ENCODE measurements at regions not wholly inside any gene's neighbourhood (a gene's known extent, or its start where the extent isn't known, plus 50 kb on each side); places are given as distances from the start of the nearest gene placed in this dataset.
"Not testable (repeated sequence)": the region's sequence is repeated elsewhere in the genome, so short reads cannot be mapped to it uniquely, and the experiment has no call there.

GRCh38 chr9:21626493-21626892 is 144.4 kb upstream of the IFNE start:
- no peak overlapping the region for H3K4me3 ChIP-seq
- H3K27me3 ChIP-seq (replicated peaks in 1 of 7) = peaks cover 0 to 16% (median 0%) of the 10 kb centered on the region in 7 donors
- no peak for DNase-seq
- intact Hi-C loops (cut with DNase I; ENCODE audit: low total_unique reads) = no loop called here
- TF ChIP-seq, protein P1, sequence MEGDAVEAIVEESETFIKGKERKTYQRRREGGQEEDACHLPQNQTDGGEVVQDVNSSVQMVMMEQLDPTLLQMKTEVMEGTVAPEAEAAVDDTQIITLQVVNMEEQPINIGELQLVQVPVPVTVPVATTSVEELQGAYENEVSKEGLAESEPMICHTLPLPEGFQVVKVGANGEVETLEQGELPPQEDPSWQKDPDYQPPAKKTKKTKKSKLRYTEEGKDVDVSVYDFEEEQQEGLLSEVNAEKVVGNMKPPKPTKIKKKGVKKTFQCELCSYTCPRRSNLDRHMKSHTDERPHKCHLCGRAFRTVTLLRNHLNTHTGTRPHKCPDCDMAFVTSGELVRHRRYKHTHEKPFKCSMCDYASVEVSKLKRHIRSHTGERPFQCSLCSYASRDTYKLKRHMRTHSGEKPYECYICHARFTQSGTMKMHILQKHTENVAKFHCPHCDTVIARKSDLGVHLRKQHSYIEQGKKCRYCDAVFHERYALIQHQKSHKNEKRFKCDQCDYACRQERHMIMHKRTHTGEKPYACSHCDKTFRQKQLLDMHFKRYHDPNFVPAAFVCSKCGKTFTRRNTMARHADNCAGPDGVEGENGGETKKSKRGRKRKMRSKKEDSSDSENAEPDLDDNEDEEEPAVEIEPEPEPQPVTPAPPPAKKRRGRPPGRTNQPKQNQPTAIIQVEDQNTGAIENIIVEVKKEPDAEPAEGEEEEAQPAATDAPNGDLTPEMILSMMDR (IDR thresholded peaks at IDR 0.05 in 8 of 11, conservative IDR thresholded peaks at IDR 0.05 in 3 of 11) = no peak
- TF ChIP-seq POLR2A (IDR thresholded peaks at IDR 0.05) (no peak), POLR2AphosphoS5 (IDR thresholded peaks at IDR 0.05) (no peak)
- 65 to 81% (median 75%) methylated on average over 2 of the region's 2 CpGs for WGBS, 5 donors
- no peaks in the 10 kb centered on the region for H3K4me1 ChIP-seq
- H3K9me3 ChIP-seq = peaks cover 0 to 9% (median 0%) of the 10 kb centered on the region in 8 donors
- no peaks in the 10 kb centered on the region for H3K36me3 ChIP-seq
- H3K27ac ChIP-seq = no peak overlapping the region

GRCh38 chr9:21628954-21629353 is 146.8 kb upstream of the IFNE start:
- H3K4me3 ChIP-seq; H3K27me3 ChIP-seq (replicated peaks in 1 of 7); intact Hi-C loops (cut with DNase I; ENCODE audit: low total_unique reads); H3K4me1 ChIP-seq; DNase-seq; H3K36me3 ChIP-seq; H3K27ac ChIP-seq; H3K9me3 ChIP-seq: not testable (repeated sequence)
- WGBS, 5 donors = 64 to 86% (median 70%) methylated on average over 3 of the region's 3 CpGs

DNA sequence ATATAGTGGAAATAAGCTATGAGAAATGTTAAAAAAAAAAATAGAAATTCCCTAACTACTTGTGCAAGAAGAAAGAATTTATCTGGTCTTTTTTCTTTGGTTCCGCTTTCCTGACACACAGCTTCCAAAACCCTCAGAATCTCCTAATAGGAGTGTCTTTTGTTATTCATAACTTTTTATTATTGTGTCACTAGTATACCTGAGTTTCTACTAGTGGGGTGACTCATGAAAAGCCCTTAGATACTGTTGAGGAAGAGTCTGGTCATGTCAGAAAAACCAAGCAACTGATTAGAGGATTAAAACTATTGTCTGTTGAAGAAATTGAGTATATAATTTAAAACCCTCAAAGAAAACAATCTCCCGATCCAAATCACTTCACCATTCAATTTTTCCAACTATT is 152.8 kb upstream of the IFNE start:
- WGBS, 5 donors = 92 to 95% (median 92%) methylated on average over 2 of the region's 2 CpGs
- no peak for DNase-seq
- intact Hi-C loops (cut with DNase I; ENCODE audit: low total_unique reads) = no loop called here

GRCh38 chr9:21638104-21638503 is 156.0 kb upstream of the IFNE start:
- Histone ChIP-seq H3K4me3 (no peak overlapping the region), H3K9me3 (no peaks in the 10 kb centered on the region), H3K27ac (no peak overlapping the region), H3K4me1 (no peaks in the 10 kb centered on the region), H3K36me3 (no peaks in the 10 kb centered on the region), H3K27me3 (replicated peaks in 1 of 7) (no peaks in the 10 kb centered on the region)
- intact Hi-C loops (cut with DNase I; ENCODE audit: low total_unique reads) = no loop called here
- DNase-seq = no peak
- TF ChIP-seq POLR2AphosphoS5 (IDR thresholded peaks at IDR 0.05) = no peak
- TF ChIP-seq, protein P1 (IDR thresholded peaks at IDR 0.05 in 8 of 11, conservative IDR thresholded peaks at IDR 0.05 in 3 of 11) = no peak
- no peak for TF ChIP-seq POLR2A (IDR thresholded peaks at IDR 0.05)
- 84 to 93% (median 87%) methylated on average over 16 of the region's 16 CpGs for WGBS, 5 donors

More for the DNA sequence above, 152.8 kb upstream of the IFNE start:
- H3K9me3 ChIP-seq = no peaks in the 10 kb centered on the region
- TF ChIP-seq, protein P1 (IDR thresholded peaks at IDR 0.05 in 8 of 11, conservative IDR thresholded peaks at IDR 0.05 in 3 of 11) = no peak
- TF ChIP-seq POLR2AphosphoS5 (IDR thresholded peaks at IDR 0.05) = no peak
- TF ChIP-seq POLR2A (IDR thresholded peaks at IDR 0.05) = no peak
- no peaks in the 10 kb centered on the region for H3K4me1 ChIP-seq
- no peak overlapping the region for H3K4me3 ChIP-seq
- no peaks in the 10 kb centered on the region for H3K27me3 ChIP-seq (replicated peaks in 1 of 7)
- H3K27ac ChIP-seq = no peak overlapping the region
- H3K36me3 ChIP-seq = no peaks in the 10 kb centered on the region

DNA sequence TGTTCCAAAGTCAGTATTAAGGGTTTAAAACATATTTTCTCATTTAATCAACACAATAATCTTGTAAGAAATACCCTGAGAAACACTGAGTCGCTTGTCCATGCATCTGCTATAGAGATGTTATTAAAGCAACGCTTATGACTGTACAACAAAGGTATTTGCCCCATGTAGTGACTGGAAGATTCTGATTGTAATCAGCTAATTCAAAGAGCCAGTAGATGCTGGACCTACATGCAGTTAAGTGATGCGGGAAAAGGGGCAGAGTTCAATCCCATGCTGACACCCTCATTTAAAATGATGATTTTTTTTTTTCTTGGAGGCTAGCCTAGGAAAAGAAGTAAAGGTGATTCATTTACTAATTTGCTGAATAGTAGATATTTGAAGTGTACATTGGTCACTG is 149.3 kb upstream of the MTAP start:
- Histone ChIP-seq H3K27me3 (replicated peaks in 1 of 7) (peaks cover 0 to 13% (median 0%) of the 10 kb centered on the region in 7 donors), H3K4me1 (no peaks in the 10 kb centered on the region), H3K36me3 (no peaks in the 10 kb centered on the region), H3K4me3 (no peak overlapping the region), H3K27ac (no peak overlapping the region), H3K9me3 (peaks cover 0 to 16% (median 9%) of the 10 kb centered on the region in 8 donors)
- TF ChIP-seq POLR2A (IDR thresholded peaks at IDR 0.05) (no peak), POLR2AphosphoS5 (IDR thresholded peaks at IDR 0.05) (no peak)
- TF ChIP-seq, protein P1 (IDR thresholded peaks at IDR 0.05 in 8 of 11, conservative IDR thresholded peaks at IDR 0.05 in 3 of 11) = no peak
- intact Hi-C loops (cut with DNase I; ENCODE audit: low total_unique reads) = no loop called here
- WGBS, 5 donors = 67 to 81% (median 76%) methylated on average over 3 of the region's 3 CpGs
- no peak for DNase-seq
